T-helper 22 cell (primary cell): ENCODE measurements at regions not wholly inside any gene's neighbourhood (a gene's known extent, or its start where the extent isn't known, plus 50 kb on each side); places are given as distances from the start of the nearest gene placed in this dataset.
"Not testable (repeated sequence)": the region's sequence is repeated elsewhere in the genome, so short reads cannot be mapped to it uniquely, and the experiment has no call there.

Source experiments
- DNase-seq: peaks from one replicate; pipeline ENCODE4 v3.0.0-alpha.2; 2020; ENCODE audit warnings: low read depth

DNA sequence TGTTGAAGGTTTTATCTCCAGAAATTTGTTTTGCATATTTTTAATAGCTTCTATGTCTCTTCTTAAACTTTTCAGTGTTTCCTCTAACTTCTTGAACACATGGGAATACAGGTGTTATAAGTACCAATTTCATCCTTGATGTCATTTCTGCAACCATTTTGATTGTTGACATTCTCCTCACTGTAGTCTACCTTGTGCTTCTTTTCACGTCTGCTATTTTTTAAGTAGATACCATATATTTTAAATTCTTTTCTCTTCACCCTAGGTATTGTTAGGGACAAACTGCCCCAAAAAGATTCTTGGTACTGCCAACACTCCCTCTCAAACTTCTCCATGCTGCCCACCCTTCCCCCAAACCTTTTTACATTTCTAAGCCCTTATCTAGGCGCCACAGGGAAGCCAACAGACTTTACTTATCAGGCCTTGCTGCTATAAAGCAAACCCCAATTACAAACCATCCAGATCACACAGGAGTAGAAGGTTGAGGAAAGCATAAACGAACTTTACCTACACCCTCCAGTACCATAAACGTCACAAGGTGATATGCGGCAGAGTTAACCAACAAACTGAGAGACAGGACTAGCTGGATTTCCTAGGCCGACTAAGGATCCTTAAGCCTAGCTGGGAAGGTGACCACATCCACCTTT is 1165.3 kb downstream of the TAF11L14 start:
- DNase-seq, result no peak

DNA sequence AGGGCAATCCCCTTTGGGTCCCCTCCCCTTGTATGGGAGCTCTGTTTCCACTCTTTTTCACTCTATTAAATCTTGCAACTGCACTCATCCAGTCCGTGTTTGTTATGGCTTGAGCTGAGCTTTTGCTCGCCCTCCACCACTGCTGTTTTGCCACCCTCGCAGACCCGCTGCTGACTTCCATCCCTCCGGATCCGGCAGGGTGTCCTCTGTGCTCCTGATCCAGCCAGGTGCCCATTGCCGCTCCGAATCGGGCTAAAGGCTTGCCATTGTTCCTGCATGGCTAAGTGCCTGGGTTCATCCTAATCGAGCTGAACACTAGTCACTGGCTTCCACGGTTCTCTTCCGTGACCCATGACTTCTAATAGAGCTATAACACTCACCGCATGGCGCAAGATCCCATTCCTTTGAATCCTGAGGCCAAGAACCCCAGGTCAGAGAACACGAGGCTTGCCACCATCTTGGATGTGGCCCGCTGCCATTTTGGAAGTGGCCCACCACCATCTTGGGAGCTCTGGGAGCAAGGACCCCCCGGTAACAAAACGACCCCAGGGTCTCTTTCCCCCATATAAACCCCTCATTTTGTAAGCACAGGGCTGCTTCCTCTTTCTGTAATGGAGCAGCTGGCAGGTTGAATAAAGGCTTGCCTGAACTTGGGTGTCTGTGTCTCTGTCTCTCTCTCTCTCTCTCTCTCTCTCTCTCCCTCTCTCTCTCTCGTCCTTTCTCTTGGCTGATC is 1166.2 kb downstream of the TAF11L14 start:
- DNase-seq, result no peak

DNA sequence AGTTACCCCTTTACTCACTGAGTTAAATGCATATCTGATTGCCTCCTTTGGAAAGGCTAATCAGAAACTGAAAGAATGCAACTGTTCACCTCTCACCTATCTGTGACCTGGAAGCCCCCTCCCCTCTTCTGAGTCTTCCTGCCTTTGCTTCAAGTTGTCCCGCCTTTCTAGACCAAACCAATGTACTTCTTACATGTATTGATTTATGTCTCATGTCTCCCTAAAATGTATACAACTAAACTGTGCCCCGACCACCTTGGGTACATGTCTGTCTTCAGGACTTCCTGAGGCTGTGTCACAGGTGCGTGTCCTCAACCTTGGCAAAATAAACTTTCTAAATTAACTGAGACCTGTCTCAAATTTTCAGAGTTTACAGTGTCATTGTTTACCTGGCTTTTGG is 1167.2 kb downstream of the TAF11L14 start:
- DNase-seq, result not testable (repeated sequence)

DNA sequence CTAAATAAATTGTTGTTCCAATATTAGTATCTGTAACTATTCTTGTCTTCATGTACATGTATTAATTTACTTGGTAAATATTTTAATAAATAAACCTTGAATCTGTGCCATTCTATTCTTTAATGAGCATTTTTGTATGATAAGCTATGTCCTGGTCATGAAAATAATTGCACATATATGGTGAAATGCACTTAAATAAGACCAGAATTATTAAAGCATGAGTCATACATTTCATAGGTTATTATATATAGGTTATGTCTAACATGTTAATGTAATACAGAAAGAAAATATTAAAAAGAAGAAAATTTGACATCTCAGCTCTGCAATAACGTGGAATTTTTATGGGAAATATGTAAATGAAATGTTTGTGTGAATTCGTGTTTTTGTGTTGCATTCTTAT is 1168.1 kb downstream of the TAF11L14 start:
- DNase-seq, result no peak

DNA sequence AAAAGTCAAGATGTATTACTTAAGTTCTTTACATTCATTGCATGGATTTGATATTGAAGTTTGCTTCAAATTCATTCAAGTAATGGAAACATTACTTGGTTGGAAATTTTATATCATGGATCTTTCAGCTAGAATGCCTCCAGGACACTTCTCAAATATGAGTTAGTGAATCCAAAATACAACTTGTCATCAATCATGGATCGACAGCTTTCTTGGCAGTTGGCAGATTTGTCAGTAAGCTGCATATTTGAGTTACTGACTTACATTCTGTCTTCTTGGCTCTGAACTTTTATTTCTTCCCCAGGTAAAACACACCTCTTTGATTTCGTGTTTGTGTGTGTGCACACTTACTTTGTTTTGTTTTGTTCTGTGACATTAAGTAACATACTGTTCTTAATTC is 1171.1 kb downstream of the TAF11L14 start:
- DNase-seq, result no peak

DNA sequence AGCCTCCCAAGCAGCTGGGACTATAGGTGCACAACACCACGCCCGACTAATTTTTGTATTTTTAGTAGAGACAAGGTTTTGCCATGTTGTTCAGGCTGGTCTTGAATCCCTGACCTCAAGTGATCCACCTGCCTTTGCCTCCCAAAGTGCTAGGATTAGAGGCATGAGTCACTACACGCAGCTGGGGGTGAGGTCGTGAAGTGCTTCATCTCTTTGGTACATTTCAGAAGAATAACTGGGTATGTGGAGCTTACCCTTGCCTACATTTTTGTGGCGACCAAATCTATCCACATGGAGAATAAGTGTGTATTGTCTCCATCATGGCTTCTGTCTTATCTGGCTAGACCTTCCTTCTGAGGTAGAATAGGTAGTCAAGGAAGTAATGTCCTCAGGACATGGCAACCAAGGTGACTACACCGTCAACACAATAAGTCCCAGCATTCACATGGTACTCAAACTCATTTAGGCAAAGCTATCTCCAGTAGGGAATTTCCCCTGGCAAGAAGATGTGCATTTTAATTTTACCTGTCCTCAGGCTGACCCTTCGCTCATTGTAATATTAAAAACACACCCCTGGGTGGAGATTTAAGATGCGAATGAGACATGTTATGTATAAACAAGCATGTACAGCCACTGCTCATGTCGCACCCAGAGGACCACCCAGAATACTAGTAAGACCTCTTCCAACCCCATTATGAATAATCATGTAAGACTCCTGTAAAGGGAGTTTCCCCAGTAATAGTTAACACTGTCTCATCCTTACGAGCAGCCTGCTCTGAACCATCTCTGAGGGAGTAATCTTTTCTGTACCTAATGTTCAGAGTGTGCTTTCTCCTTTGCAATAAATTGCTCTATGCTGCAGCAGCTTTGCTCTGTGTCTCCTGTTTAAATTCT is 1173.2 kb downstream of the TAF11L14 start:
- DNase-seq, result no peak

DNA sequence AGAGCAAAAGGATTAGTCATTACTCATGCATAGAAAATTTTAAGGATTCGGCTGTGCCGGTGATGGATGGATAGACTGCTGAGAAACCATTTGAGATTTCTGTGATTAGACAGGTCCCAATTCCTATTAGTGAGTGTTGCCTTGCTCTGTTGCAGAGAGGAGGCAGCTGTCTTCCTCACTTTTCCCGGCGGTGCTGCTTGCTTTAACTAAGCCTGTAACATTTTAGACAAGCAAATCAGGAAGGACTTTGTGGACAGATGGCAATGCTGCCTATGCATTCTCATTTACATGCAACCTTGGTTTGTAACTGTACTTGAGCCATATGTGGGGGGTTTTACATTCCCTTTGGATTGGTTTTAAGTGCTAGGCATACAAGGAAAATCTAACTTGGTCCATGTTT is 1176.3 kb downstream of the CDH18 start:
- no peak for DNase-seq

DNA sequence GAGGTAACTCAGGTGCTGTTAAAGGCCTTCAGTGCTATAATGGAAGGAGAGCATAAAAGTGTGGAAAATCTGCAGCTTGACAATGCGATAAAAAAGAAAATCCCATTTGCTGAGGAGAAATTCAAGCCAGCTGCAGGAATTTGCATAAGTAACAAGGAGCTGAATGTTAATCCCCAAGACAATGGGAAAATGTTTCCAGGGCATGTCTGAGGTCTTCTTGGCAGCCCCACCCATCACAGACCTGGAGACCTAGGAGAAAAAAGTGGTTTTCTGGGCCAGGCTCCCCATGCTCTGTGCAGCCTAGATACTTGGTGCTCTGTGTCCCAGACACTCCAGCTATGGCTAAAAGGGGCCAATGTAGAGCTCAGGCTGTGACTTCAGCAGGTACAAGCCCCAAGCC is 1159.6 kb downstream of the CDH18 start:
- no peak for DNase-seq

DNA sequence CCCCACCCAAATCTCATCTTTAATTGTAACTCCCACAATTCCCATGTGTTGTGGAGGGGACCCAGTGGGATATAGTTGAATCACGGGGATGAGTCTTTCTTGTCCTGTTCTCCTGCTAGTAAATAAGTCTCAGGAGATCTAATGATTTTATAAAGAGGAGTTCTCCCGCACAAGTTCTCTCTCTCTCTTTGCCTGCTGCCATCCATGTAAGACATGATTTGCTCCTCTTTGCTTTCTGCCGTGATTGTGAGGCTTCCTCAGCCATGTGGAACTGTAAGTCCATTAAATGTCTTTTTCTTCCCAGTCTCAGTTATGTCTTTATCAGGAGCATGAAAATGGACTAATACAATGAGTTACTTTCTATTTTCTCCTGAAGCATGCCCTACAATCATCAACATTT is 1158.5 kb downstream of the CDH18 start:
- no peak for DNase-seq

DNA sequence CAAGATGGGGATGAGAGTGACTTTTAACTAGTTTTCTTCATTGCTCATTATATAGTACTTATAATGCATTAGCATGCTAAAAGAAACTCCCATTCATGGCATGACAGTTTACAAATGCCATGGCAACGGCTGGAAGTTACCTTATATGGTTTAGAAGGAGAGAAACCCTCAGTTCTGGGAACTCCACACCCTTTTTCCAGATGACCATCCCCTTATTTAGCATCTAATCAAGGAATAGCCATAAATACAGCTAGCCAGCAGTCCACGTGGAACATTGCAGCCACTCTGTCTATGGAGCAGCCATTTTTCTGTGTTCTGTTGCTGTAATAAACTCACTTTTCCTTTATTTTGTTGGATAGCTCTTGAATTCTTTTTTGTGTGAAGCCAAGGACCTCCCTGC is 1137.8 kb downstream of the CDH18 start:
- DNase-seq, result no peak

DNA sequence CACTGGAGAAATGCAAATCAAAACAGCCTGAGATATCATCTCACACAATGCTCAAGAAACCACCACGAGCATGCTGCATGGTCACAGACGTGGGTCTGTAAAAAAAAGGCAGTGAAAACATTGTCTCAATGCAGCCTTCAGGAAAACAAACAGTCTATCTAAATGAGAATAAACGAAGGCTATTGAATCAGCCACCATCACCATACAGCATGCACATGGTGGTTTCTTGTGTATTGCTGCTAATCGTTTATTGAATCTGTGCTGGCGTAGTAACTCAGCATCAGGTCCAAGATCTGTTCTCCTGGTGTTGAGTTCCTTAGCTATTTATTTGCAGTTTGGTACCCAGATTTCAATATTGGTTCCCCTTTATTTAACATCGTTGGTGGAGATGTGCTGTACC is 1115.0 kb downstream of the CDH18 start:
- DNase-seq, result no peak

DNA sequence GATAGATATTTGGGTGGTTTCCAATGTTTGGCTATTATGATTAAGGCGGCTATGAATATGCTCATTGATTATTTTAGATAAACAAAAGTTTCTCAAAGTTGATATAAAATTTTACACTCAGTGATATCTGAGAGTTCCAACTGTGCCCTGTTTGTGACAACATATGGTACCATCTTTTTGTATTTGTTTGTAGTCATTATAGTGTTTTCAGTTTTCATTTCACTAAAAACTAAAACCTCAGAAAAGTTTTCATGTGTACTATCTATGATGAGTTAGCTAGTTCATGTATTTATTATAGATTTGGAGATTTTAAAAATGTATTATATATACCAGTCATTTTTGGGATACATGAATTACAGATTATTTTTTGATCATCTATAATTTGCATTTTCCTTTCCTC is 1111.4 kb downstream of the CDH18 start:
- DNase-seq, result no peak

DNA sequence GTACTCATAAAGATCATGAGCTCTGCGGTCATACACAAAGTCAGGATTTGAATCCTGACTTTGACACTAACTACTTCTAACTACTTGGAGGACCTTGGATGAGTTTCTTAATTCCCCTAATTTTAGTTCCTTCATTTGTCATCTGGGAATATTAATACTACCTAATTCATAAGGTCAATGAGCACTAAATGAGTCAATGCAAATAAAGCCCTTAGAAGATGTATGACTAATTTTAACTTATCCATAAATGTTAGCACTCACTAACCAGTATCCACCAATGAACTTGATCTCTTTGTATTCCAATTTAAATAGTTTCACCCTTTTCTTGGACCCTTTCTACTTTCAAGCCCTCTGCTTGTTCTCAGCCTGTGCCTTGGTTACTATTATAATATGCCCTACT is 1106.4 kb downstream of the CDH18 start:
- no peak for DNase-seq

DNA sequence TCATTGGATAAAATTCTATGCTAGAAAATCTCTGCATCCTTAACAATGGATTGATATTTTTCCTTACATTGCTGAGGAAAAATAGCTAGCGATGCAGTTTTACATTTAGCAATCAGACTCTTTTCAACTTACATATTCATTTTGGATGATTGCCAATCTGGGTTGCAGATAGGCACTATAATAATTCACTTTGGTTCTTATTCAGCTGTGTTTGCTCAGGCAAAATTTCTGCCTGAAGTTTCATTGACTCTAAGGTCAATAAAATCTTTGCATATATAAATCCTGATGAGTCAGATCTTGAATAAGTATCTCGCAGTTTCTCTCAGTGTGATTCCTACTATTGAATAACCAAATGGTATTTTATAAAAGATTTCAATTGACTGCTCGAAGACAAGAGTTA is 1105.8 kb downstream of the CDH18 start:
- no peak for DNase-seq

DNA sequence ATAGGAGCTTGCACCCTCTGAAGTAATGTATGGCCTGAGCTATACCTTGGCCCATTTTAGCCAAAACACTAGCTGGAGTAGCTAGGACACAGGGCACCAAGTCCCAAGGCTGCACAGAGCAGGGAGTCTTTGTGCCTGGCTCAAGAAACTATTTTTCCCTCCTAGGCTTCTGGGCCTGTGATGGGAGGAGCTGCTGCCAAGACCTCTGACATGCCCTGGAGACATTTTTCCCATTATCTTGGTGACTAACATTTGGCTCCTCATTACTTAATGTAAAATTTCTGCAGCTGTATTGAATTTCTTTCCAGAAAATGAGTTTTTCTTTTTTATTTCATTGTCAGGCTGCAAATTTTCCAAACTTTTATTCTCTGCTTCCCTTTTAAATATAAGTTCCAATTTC is 1099.2 kb downstream of the CDH18 start:
- no peak for DNase-seq

DNA sequence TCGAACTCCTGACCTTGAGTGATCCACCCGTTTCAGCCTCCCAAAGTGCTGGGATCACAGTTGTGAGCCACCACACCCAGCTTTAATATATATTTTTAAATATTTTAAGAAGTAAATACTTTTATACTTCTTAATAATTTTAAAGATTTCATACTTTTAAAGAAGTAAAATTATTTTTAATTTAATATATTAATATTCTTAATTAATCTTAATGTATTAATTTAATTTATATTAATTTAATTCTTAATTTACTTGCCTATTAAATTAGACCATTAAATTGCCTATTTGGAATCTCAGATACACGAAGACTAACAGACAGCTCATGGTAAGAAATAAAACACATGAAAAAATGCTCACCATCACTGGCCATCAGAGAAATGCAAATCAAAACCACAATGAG is 1087.4 kb downstream of the CDH18 start:
- DNase-seq, result no peak

DNA sequence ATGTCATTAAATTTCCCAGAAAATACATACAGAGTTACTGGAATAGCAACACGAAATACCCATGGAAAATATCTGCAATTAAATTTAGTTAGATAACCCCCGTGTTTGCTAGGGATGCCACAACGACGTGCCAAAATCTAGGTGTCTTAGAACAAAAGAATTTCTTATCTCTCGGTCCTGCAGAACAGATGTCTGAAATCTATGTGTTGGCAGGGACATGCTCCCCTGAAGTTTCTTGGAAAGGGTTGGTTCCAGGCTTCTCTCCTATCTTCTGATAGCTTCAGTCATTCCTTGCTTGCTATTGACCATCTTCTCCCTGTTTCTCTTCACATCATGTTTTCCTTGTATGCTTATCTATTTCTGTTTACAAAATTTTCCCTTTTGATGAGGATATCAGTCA is 1067.0 kb downstream of the CDH18 start:
- no peak for DNase-seq

DNA sequence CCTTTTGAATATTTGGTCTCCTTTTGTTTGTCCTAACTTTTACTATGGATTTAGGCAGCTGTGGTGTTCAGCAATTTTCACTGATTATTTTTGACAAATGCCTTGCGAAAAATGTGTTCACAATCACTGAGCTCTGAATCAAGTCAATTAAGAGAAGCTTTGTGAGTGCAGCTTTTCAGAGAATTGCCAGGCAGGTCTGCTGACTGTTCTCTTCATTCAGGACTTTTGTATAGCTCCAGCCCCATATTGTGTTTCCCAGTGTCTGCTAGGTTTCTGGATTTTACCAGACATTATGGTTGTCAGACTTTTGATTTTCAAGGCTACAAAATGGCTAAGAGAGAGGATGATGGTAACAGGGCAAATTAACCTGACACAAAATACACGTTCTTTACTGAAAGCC is 1055.9 kb downstream of the CDH18 start:
- no peak for DNase-seq

DNA sequence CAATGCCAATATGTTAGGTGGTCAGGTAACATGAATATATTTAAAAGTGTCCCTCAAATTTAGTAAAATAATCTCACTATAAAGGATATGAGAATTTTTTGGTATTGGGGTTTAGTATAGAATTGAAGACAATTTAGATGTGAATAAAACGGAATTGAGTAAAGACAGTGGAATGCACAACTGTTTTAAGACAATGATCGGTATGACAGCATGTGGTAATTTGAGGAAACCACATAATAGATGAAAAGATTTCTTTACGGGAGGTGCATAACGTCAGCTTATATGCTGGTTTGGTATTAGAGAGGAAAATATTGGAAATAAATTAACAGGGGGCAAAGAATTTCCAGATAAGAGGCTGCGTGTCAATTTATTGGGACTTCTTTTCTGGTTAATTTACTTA is 1043.2 kb downstream of the CDH18 start:
- no peak for DNase-seq

DNA sequence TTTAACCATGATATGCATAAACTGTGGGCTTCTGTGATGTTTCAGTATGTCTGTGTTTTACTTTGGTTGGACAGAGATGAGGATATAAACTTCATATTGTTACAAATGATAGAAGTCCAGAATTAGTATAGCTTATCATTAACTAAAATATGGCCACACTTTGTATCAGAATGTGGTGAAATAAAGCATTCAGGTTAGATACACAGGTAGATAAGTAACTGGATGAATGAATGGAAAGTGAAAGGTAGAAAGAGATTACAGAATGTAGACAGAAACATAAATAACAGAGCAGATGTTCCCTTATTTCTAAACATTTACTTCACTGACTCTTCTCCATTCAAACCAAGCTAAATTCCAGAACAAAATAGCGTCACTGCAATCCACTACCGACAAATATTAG is 1033.8 kb downstream of the CDH18 start:
- no peak for DNase-seq

DNA sequence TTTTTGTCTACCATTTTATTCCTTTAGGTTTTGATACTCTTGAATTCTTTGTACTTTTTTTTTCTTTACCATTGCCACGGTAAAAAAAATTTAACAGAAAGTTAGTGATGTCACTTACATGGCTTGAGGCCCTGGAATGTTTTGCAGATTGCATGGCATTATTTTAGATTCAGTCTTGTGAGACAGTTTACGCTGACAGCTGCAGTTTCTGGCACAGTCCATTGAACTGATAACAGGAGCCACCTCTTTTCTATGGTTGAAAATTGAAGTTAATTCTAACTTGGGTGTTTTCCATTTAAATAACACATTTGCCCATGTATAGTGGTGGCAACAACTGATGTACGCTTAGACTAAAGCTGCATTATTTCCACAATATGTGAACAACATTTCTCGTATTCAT is 1028.5 kb downstream of the CDH18 start:
- no peak for DNase-seq

DNA sequence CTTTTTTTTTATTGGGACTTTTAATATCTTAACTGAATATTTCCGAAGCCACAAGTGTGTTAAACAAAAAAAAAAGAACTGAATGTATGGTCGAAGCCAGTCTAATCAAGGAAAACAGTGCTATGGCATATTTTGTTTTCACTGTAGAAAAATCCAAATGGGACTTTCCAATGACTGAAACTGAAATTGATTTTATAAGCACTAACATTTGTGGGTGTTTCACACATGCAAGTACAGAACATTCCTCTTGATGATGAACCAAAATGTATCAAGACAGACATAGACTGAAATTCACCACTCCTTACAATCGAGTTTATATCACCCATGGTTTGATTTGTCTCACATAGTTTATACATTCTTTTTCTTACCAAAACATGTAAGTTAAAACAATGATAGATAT is 1026.8 kb downstream of the CDH18 start:
- DNase-seq, result no peak

DNA sequence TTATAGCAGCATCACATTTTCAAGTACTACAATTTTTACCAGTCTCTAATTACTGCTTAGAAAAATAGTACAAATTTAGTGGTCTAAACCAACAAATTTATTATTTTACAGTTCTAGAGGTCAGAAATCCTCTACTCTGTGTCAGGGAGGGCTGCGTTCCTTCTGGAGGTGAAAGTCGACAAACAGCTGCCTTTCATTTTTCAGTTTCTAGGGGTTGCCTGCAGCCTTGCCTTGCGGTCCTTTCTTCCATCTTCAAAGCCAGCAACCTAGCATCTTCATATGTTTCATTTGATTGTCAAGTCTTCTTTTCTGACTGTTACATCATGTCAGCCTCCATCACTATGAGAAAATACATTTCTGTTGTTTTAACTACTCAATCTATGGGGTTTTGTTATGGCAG is 1022.1 kb downstream of the CDH18 start:
- DNase-seq, result no peak
